ENCODE measurements at regions not wholly inside any gene's neighbourhood (a gene's known extent, or its start where the extent isn't known, plus 50 kb on each side); places are given as distances from the start of the nearest gene placed in this dataset.

- ChIA-PET POLR2A (no interaction called here), CTCF (no interaction called here)
- no peak for ATAC-seq
- in situ Hi-C loops (cut with HindIII; ENCODE audit: low pct_unique_long_range_greater_than_20kb, low sequenced_read_pairs): no loop called here
- no peak overlapping the region for H3K4me3 ChIP-seq (ENCODE audit: low read depth in 2 of 2, low read length in 2 of 2)
- intact Hi-C loops (cut with micrococcal nuclease; ENCODE audit: unreplicated experiment): no loop called here
- BruUV-seq (replicated peaks): no TSS peak
- H3K9me3 ChIP-seq (ENCODE audit: control insufficient read depth, insufficient read depth, low read depth, low read length): no peaks in the 10 kb centered on the region
- H3K4me1 ChIP-seq (ENCODE audit: control insufficient read depth, insufficient read depth, low read length): no peaks in the 10 kb centered on the region
- no peaks in the 10 kb centered on the region for H3K36me3 ChIP-seq (ENCODE audit: control insufficient read depth, insufficient read depth, low read length)
- no peak for TF ChIP-seq POLR2AphosphoS5 (IDR thresholded peaks at IDR 0.05; ENCODE audit: low read depth, low read length)
- no peak for TF ChIP-seq REST (IDR thresholded peaks at IDR 0.05; ENCODE audit: insufficient read depth in 1 of 2, low read depth in 2 of 2, low read length in 1 of 2)
- no peak for TF ChIP-seq CTCF (IDR thresholded peaks at IDR 0.05)
- TF ChIP-seq SIN3A (IDR thresholded peaks at IDR 0.05; ENCODE audit: borderline replicate concordance, insufficient read depth, low read depth, low read length): no peak
- TF ChIP-seq TCF7L2 (IDR thresholded peaks at IDR 0.05; ENCODE audit: low read depth, low read length): no peak
- no peak overlapping the region for H3K27ac ChIP-seq (ENCODE audit: low read length)
- DNase-seq (ENCODE audit: low read depth, low spot score): no peak
- no peaks in the 10 kb centered on the region for H3K27me3 ChIP-seq (ENCODE audit: control insufficient read depth, insufficient read depth, low read length)
Observed at GRCh38 chr20:6295867-6296256, 173.0 kb upstream of the FERMT1 start.

- in situ Hi-C loops (cut with HindIII; ENCODE audit: low pct_unique_long_range_greater_than_20kb, low sequenced_read_pairs) (no loop called here), intact Hi-C loops (cut with micrococcal nuclease; ENCODE audit: unreplicated experiment) (no loop called here)
- no peak overlapping the region for H3K27ac ChIP-seq (ENCODE audit: low read length)
- no peaks in the 10 kb centered on the region for H3K36me3 ChIP-seq (ENCODE audit: control insufficient read depth, insufficient read depth, low read length)
- no peaks in the 10 kb centered on the region for H3K4me1 ChIP-seq (ENCODE audit: control insufficient read depth, insufficient read depth, low read length)
- no peak overlapping the region for H3K4me3 ChIP-seq (ENCODE audit: low read depth in 2 of 2, low read length in 2 of 2)
- POLR2A ChIA-PET: no interaction called here
- BruUV-seq (replicated peaks): no TSS peak
- H3K27me3 ChIP-seq (ENCODE audit: control insufficient read depth, insufficient read depth, low read length): no peaks in the 10 kb centered on the region
- CTCF ChIA-PET: no interaction called here
- DNase-seq (ENCODE audit: low read depth, low spot score) (no peak), ATAC-seq (no peak)
- H3K9me3 ChIP-seq (ENCODE audit: control insufficient read depth, insufficient read depth, low read depth, low read length): no peaks in the 10 kb centered on the region
- TF ChIP-seq REST (IDR thresholded peaks at IDR 0.05; ENCODE audit: insufficient read depth in 1 of 2, low read depth in 2 of 2, low read length in 1 of 2) (no peak), SIN3A (IDR thresholded peaks at IDR 0.05; ENCODE audit: borderline replicate concordance, insufficient read depth, low read depth, low read length) (no peak), CTCF (IDR thresholded peaks at IDR 0.05) (no peak), TCF7L2 (IDR thresholded peaks at IDR 0.05; ENCODE audit: low read depth, low read length) (no peak), POLR2AphosphoS5 (IDR thresholded peaks at IDR 0.05; ENCODE audit: low read depth, low read length) (no peak)
Observed at GRCh38 chr20:6295127-6295866, 172.5 kb upstream of the FERMT1 start.
